ENCODE measurements at regions not wholly inside any gene's neighbourhood (a gene's known extent, or its start where the extent isn't known, plus 50 kb on each side); places are given as distances from the start of the nearest gene placed in this dataset.

DNA sequence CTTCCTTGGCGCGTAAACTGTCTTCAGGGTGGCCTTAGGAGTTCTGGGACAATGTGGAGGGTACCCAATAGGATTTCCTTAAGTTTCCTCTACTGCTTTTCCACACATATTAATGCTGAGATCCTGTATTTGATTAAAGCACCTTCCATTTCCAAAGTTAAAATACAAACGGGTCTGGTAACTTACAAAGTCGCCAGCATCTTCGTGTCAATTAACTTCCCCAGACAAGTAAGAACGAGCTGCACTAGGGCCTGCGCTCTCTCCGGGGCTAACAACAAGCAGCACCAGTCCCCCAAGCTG is 130.9 kb downstream of the NDUFA12 start:
- TF ChIP-seq, protein P1, sequence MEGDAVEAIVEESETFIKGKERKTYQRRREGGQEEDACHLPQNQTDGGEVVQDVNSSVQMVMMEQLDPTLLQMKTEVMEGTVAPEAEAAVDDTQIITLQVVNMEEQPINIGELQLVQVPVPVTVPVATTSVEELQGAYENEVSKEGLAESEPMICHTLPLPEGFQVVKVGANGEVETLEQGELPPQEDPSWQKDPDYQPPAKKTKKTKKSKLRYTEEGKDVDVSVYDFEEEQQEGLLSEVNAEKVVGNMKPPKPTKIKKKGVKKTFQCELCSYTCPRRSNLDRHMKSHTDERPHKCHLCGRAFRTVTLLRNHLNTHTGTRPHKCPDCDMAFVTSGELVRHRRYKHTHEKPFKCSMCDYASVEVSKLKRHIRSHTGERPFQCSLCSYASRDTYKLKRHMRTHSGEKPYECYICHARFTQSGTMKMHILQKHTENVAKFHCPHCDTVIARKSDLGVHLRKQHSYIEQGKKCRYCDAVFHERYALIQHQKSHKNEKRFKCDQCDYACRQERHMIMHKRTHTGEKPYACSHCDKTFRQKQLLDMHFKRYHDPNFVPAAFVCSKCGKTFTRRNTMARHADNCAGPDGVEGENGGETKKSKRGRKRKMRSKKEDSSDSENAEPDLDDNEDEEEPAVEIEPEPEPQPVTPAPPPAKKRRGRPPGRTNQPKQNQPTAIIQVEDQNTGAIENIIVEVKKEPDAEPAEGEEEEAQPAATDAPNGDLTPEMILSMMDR (IDR thresholded peaks at IDR 0.05 in 8 of 11, conservative IDR thresholded peaks at IDR 0.05 in 3 of 11), result no peak
- TF ChIP-seq POLR2AphosphoS5 (IDR thresholded peaks at IDR 0.05) (no peak), POLR2A (IDR thresholded peaks at IDR 0.05) (no peak)
